Mucosa of descending colon (tissue), 3 donors: ENCODE measurements at regions not wholly inside any gene's neighbourhood (a gene's known extent, or its start where the extent isn't known, plus 50 kb on each side); places are given as distances from the start of the nearest gene placed in this dataset.

Experiments
- ATAC-seq: fragments of 200-7000 bp; cut with Tn5 transposase; one replicate; pipeline ENCODE4 v1.9.1; 2020; ENCODE audit warnings: mild to moderate bottlenecking, moderate library complexity
- DNase-seq, 3 donors: peaks; one replicate each; pipeline ENCODE4 v3.0.0-alpha.2; 2020
- H3K36me3 ChIP-seq: fragments of 200-600 bp; one replicate; pipeline ENCODE4 v1.8.0; 2021; ENCODE audit warnings: low read depth, mild to moderate bottlenecking
- H3K4me1 ChIP-seq: fragments of 200-600 bp; one replicate; pipeline ENCODE4 v1.8.0; 2021; ENCODE audit warnings: low read depth, mild to moderate bottlenecking
- H3K4me3 ChIP-seq: fragments of 200-600 bp; one replicate; pipeline ENCODE4 v1.8.0; 2021; ENCODE audit warnings: mild to moderate bottlenecking
- H3K9me3 ChIP-seq: fragments of 200-600 bp; one replicate; pipeline ENCODE4 v1.8.0; 2021; ENCODE audit warnings: mild to moderate bottlenecking
- intact Hi-C, 2 donors: fragments of 100-400 bp; cut with DNase I in 1 of 2; cut with micrococcal nuclease in 1 of 2; formaldehyde crosslinking; loops; one replicate each; pipeline versions ENCODE4 v1.11.0 to v1.11.1; 2022; cut with DNase I, micrococcal nuclease
- TF ChIP-seq, protein P1 (sequence below): fragments of 200-600 bp; IDR thresholded peaks from one replicate; pipeline ENCODE4 v1.8.0; 2022; ENCODE audit warnings: antibody characterized with exemption, mild to moderate bottlenecking
- donor health status: DM: no; HTN: no; CAD: no; lungs with moderate emphysema.
- donor health status: DM: no; HTN: no; CAD: no.
- donor health status: DM: no; HTN: yes; CAD: no.

DNA sequence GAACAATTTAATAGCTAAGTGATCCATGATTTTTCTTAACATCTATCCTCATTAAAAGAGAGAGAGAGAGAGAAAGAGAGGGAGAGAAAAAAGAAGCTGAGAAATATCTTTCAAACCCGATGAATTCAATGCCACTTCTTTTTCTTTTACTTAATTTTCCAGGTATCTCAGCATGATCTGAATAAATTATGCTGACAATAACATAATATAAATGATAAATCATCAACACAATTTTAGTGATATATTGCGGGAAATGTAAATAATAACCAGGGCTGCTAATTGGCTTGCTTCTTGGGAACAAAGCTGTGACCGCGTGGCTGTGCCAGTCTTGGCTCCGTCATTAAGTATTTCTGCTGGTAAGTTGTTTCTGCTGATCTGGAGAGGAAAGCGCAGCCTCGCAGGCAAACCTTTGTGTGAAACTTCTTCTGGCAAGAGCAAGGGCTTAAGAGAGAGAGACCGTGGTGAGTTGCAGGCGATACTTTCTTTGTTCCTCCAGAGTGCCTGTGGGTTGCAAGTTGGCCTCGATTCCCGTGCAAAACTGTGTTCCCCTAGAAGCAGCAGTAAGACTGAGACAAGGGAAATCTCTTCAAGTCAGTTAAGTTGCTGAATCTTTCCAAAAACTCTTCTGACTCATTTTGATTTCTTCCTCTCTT, 489.1 kb upstream of the TSHZ3 start:
- intact Hi-C loops: no loop called here
- no peaks in the 10 kb centered on the region for H3K4me1 ChIP-seq
- H3K36me3 ChIP-seq: no peaks in the 10 kb centered on the region
- ATAC-seq (no peak), DNase-seq (no peak)
- no peak overlapping the region for H3K4me3 ChIP-seq
- TF ChIP-seq, protein P1, sequence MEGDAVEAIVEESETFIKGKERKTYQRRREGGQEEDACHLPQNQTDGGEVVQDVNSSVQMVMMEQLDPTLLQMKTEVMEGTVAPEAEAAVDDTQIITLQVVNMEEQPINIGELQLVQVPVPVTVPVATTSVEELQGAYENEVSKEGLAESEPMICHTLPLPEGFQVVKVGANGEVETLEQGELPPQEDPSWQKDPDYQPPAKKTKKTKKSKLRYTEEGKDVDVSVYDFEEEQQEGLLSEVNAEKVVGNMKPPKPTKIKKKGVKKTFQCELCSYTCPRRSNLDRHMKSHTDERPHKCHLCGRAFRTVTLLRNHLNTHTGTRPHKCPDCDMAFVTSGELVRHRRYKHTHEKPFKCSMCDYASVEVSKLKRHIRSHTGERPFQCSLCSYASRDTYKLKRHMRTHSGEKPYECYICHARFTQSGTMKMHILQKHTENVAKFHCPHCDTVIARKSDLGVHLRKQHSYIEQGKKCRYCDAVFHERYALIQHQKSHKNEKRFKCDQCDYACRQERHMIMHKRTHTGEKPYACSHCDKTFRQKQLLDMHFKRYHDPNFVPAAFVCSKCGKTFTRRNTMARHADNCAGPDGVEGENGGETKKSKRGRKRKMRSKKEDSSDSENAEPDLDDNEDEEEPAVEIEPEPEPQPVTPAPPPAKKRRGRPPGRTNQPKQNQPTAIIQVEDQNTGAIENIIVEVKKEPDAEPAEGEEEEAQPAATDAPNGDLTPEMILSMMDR: no peak
- H3K9me3 ChIP-seq: peaks cover 8% of the 10 kb centered on the region

DNA sequence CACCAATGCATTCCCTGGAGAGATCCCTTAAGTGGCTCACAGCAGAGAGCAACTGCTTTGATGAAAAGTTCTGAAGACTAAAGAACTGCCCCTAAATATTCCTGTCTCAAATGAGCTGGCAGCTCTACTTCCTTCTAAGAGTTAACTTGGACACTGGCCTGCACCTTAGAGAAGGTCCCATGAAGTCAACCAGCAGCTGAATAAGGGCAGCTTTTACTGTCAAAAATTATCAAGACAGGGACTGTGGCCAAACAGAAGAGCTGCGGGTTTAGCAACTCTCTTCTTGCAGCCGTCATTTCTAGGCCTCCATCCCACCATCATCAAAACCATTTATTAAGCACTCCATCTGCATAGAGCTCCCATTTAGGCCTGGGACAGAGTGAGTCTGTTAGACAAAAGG, 491.1 kb upstream of the TSHZ3 start:
- no peak overlapping the region for H3K4me3 ChIP-seq
- H3K4me1 ChIP-seq: no peaks in the 10 kb centered on the region
- DNase-seq: no peak
- no peak for ATAC-seq
- H3K9me3 ChIP-seq: peaks cover 10% of the 10 kb centered on the region
- TF ChIP-seq, protein P1: no peak
- no peaks in the 10 kb centered on the region for H3K36me3 ChIP-seq
- intact Hi-C loops: no loop called here

DNA sequence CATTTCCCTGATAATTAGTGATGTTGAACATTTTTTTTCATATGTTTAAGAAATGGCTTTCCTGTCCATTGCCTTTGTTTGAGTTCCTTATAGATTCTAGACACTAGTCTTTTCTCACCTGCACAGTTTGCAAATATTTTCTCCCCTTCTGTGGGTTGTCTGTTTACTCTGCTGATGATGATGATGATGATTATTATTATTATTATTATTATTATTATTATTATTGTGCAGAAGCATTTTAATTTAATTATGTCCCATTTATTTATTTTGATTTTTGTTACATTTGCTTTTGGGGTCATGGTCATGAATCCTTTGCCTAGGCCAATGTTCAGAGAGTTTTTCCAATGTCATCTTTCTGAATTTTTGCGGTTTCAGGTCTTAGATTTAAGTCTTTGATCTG, 492.5 kb upstream of the TSHZ3 start:
- DNase-seq (no peak), ATAC-seq (no peak)
- Histone ChIP-seq H3K4me1 (no peaks in the 10 kb centered on the region), H3K9me3 (peaks cover 10% of the 10 kb centered on the region), H3K36me3 (no peaks in the 10 kb centered on the region), H3K4me3 (no peak overlapping the region)
- intact Hi-C loops: no loop called here
- TF ChIP-seq, protein P1: no peak

DNA sequence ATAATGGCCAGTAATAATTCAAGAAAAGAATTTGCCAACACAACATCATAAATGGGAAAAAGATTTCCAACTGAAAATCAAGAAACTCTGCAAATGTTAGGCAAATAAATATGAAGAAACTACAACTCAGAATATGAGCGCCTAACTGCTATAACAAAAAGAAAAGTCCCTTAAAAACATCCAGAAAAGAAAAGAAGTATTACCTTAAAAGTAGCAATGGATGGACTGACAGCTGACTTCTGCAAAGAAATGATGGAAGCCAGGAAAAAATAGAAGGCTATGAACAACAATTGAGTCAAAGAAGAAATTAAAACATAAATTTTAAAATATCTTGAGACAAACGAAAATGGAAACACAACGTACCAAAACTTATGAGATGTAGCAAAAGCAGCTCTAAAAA, 482.3 kb upstream of the ZNF507 start:
- TF ChIP-seq, protein P1: no peak
- H3K4me1 ChIP-seq: no peaks in the 10 kb centered on the region
- H3K9me3 ChIP-seq: peaks cover 25% of the 10 kb centered on the region
- intact Hi-C loops: no loop called here
- no peak overlapping the region for H3K4me3 ChIP-seq
- ATAC-seq (no peak), DNase-seq (no peak)
- no peaks in the 10 kb centered on the region for H3K36me3 ChIP-seq

DNA sequence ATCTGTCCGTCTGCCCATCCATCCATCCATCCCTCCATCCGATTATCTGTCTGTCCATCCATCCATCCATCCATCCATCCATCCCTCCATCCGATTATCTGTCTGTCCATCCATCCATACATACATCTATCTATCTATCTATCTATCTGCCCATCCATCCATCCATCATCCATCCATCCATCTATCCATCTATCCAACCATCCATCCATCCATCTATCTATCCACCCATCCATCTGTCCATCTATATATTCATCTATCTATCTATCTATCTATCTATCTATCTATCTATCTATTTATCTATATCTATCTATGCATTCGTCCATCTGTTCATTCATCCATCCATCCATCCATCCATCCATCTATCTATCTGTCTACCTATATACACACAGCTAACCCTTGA, 471.1 kb upstream of the ZNF507 start:
- intact Hi-C loops: no loop called here
- Histone ChIP-seq H3K4me3 (no peak overlapping the region), H3K36me3 (no peaks in the 10 kb centered on the region), H3K9me3 (no peaks in the 10 kb centered on the region), H3K4me1 (no peaks in the 10 kb centered on the region)
- TF ChIP-seq, protein P1: no peak
- DNase-seq: no peak
- ATAC-seq: no peak

DNA sequence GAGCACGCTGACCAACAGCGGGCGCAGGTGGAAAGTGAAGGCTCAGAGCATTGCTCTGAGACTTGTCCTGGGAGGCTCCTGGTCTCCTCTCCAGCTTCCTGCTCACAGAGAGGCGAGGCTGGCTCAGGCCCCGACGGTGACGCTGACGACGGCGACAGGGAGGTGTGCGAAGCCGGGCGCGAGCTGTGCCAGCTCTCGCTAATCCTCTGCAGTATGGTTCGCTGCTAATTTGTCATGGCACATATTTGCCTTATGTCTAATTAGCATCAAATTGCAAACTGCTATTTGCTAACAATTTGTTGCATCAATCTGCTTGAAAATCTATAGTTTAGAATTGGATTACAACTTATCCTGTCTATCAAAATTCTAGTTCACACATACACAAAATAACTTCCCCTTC, 469.8 kb upstream of the ZNF507 start:
- Histone ChIP-seq H3K4me1 (no peaks in the 10 kb centered on the region), H3K4me3 (no peak overlapping the region), H3K9me3 (no peaks in the 10 kb centered on the region), H3K36me3 (no peaks in the 10 kb centered on the region)
- no peak for DNase-seq
- no peak for ATAC-seq
- intact Hi-C loops: no loop called here
- TF ChIP-seq, protein P1: no peak
